Bronchial epithelial cell (primary cell): ENCODE measurements at regions not wholly inside any gene's neighbourhood (a gene's known extent, or its start where the extent isn't known, plus 50 kb on each side); places are given as distances from the start of the nearest gene placed in this dataset.

Source experiments
- DNase-seq: peaks from one replicate; pipeline ENCODE4 v3.0.0-alpha.2; 2010; ENCODE audit warnings: low read depth
- FAIRE-seq: peaks from 2 replicates; lab custom pipeline; 2011; peaks lifted over from hg19 to GRCh38; lab: Jason Lieb, UNC
- H3K27me3 ChIP-seq: 2 replicates; pipeline ENCODE4 v1.5.1; 2011; ENCODE audit warnings: low read length; ENCODE audit not compliant: control insufficient read depth, insufficient read depth
- H3K36me3 ChIP-seq: 2 replicates; pipeline ENCODE4 v1.5.1; 2011; ENCODE audit warnings: low read length; ENCODE audit not compliant: control insufficient read depth, insufficient read depth
- H3K4me3 ChIP-seq: 2 replicates; pipeline ENCODE4 v1.5.1; 2011; ENCODE audit warnings: mild to moderate bottlenecking, low read depth, low read length, control low read depth
- CTCF ChIP-seq: IDR thresholded peaks from 2 replicates; pipeline ENCODE4 v1.5.1; 2011; ENCODE audit warnings: mild to moderate bottlenecking, moderate library complexity, low read length, control low read depth, inconsistent platforms; ENCODE audit not compliant: insufficient read depth, severe bottlenecking

DNA sequence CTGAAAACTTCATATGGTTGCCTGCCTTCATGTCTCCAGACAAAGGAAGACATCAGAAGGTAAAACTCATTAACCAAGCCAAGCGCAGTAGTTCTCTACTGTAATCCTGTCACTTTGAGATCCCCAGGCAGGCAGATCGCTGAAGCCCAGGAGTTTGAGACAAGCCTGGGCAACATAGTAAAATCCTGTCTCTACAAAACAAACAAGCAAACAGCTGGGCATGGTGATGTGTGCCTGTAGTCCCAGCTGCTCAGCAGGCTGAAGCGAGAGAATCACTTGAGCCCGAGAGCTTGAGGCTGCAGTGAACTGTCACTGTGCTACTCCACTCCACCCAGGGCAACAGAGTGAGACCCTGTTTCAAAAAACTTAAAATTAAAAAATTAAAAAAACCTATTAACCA, 467.4 kb upstream of the SORCS1 start:
- no peaks in the 10 kb centered on the region for H3K27me3 ChIP-seq
- DNase-seq (peak; percentile 46), FAIRE-seq (no peak)
- TF ChIP-seq CTCF = no peak
- no peak overlapping the region for H3K4me3 ChIP-seq
- H3K36me3 ChIP-seq = no peaks in the 10 kb centered on the region

GRCh38 chr10:107626862-107627261, 462.4 kb upstream of the SORCS1 start:
- no peak for FAIRE-seq
- Histone ChIP-seq H3K36me3 (no peaks in the 10 kb centered on the region), H3K27me3 (no peaks in the 10 kb centered on the region), H3K4me3 (no peak overlapping the region)
- no peak for DNase-seq
- no peak for TF ChIP-seq CTCF

DNA sequence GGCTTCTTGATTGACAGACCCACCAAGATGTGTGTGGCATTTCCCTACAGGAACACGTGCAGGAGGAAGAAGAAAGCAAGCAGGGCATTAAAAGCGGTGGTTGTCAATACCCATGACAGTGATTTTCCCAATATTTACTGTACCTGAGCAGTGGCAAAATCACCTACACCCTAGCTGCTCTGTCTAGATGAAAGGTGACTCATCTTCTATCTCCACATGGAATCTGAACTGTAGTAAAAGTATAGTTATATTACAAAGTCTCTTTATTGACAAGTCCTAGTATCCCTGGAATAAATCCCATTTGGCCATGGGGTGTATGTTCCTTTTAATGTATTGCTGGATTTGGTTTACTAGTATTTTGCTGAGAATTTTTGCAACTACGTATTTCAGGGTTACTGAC, 458.8 kb upstream of the SORCS1 start:
- H3K27me3 ChIP-seq = no peaks in the 10 kb centered on the region
- no peak for FAIRE-seq
- H3K4me3 ChIP-seq = no peak overlapping the region
- DNase-seq = no peak
- TF ChIP-seq CTCF = no peak
- H3K36me3 ChIP-seq = no peaks in the 10 kb centered on the region

DNA sequence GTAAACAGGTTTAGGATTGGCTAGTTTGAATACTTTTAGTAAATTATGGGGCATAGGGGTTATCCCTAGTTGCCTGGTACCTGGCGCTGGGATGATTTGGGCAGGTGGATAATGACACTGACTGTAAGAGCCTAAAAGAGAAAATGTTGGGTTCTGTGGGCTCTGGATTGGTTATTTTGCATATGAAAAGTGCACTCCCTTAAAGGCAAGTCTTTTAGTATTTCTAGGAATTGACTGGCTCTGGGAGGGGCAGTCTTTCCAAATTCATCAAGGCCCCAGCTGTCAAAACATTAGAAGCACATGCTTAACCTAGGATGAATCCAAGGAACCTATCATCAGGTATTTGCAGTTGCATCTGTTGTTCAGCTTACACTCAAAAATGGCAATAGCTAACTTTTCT, 454.6 kb upstream of the SORCS1 start:
- no peak for TF ChIP-seq CTCF
- FAIRE-seq = no peak
- H3K27me3 ChIP-seq = no peaks in the 10 kb centered on the region
- no peaks in the 10 kb centered on the region for H3K36me3 ChIP-seq
- H3K4me3 ChIP-seq = no peak overlapping the region
- no peak for DNase-seq

- no peak for FAIRE-seq
- Histone ChIP-seq H3K27me3 (no peaks in the 10 kb centered on the region), H3K4me3 (no peak overlapping the region), H3K36me3 (no peaks in the 10 kb centered on the region)
- peak; percentile 89 for DNase-seq
- no peak for TF ChIP-seq CTCF
Observed at GRCh38 chr10:107618504-107618994, 454.0 kb upstream of the SORCS1 start.

- no peaks in the 10 kb centered on the region for H3K27me3 ChIP-seq
- DNase-seq (peak; percentile 96), FAIRE-seq (peak; percentile 64)
- no peak overlapping the region for H3K4me3 ChIP-seq
- no peaks in the 10 kb centered on the region for H3K36me3 ChIP-seq
- TF ChIP-seq CTCF = no peak
Observed at GRCh38 chr10:107616463-107617410, 452.2 kb upstream of the SORCS1 start.
